ENCODE measurements at regions not wholly inside any gene's neighbourhood (a gene's known extent, or its start where the extent isn't known, plus 50 kb on each side); places are given as distances from the start of the nearest gene placed in this dataset.

DNA sequence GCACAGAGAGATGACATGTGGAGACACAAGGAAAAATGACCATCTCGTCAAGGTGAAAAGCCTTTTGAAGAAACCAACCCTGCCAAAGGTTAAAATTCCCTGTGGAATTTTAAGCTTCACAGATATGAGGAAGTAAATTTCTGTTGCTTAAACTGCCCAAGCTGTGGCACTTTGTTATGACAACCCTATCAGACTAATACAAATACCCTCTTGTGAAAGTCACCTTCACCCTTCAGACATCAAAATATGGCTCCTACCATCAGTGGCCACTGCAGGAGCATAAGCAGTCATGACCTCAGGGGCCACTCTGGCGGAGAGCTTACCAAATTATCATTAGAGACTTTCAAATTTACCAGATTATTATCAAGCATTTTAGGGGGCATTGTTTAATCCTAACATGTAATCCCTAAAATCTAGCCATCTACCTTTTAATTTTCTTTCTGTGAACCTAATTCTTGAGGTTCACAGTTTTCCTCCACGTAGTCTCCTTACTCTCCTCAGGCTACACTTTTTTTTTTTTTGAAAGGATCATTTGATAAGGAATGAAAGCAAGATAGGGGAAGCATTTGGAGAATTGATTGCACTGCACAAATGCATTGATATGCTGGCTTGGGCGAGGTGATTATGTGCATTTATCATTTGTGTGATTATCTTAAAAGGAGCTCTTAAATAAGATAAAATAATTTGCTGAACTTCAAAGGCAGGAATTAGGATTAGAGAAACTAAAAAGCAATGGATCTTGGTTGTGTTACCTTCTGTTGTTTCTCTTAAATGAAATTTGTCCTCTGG lies 90.3 kb downstream of the TMEM168 start:
- H3K4me1 ChIP-seq = no peaks in the 10 kb centered on the region
- H3K27me3 ChIP-seq = no peaks in the 10 kb centered on the region
- H3K9me3 ChIP-seq = no peaks in the 10 kb centered on the region
- H3K27ac ChIP-seq = no peak overlapping the region
- TF ChIP-seq POLR2AphosphoS5 (IDR thresholded peaks at IDR 0.05) = no peak
- no peak for TF ChIP-seq EP300 (IDR thresholded peaks at IDR 0.05)
- TF ChIP-seq POLR2A (IDR thresholded peaks at IDR 0.05) = no peak
- TF ChIP-seq, protein P1, sequence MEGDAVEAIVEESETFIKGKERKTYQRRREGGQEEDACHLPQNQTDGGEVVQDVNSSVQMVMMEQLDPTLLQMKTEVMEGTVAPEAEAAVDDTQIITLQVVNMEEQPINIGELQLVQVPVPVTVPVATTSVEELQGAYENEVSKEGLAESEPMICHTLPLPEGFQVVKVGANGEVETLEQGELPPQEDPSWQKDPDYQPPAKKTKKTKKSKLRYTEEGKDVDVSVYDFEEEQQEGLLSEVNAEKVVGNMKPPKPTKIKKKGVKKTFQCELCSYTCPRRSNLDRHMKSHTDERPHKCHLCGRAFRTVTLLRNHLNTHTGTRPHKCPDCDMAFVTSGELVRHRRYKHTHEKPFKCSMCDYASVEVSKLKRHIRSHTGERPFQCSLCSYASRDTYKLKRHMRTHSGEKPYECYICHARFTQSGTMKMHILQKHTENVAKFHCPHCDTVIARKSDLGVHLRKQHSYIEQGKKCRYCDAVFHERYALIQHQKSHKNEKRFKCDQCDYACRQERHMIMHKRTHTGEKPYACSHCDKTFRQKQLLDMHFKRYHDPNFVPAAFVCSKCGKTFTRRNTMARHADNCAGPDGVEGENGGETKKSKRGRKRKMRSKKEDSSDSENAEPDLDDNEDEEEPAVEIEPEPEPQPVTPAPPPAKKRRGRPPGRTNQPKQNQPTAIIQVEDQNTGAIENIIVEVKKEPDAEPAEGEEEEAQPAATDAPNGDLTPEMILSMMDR (IDR thresholded peaks at IDR 0.05) = no peak
- H3K36me3 ChIP-seq = no peaks in the 10 kb centered on the region
- H3K4me3 ChIP-seq = no peak overlapping the region
- WGBS = 73% methylated on average over 4 of the region's 4 CpGs
- no peak for DNase-seq (ENCODE audit: low spot score in 2 of 2)

- Histone ChIP-seq H3K9me3 (no peaks in the 10 kb centered on the region), H3K27me3 (no peaks in the 10 kb centered on the region), H3K4me1 (no peaks in the 10 kb centered on the region), H3K4me3 (no peak overlapping the region), H3K36me3 (no peaks in the 10 kb centered on the region), H3K27ac (no peak overlapping the region)
- WGBS = 67% methylated on average over 3 of the region's 3 CpGs
- no peak for DNase-seq (ENCODE audit: low spot score in 2 of 2)
- no peak for TF ChIP-seq POLR2A (IDR thresholded peaks at IDR 0.05)
- TF ChIP-seq POLR2AphosphoS5 (IDR thresholded peaks at IDR 0.05) = no peak
These were observed 88.7 kb downstream of the TMEM168 start for GRCh38 chr7:112701456-112701855.

DNA sequence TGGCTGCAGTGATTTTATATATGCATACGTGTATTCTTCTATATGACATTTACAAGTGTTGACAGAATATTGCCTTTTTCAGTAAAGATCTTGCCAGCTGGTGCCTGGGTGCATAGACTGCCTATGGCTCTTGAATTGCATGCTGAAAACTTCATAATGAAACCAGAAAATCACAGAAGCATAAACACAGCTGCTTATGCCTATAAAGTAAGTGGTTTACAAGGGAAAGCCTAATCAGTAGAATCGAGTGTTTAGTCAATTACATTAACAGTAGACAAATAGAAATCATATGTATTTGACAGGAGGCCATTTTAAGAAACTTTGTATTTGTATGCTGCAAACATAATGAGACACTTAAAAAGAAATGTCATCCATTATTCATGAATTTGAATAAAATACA lies 82.5 kb downstream of the TMEM168 start:
- 59% methylated on average over 2 of the region's 2 CpGs for WGBS
- Histone ChIP-seq H3K4me3 (no peak overlapping the region), H3K27me3 (no peaks in the 10 kb centered on the region), H3K36me3 (no peaks in the 10 kb centered on the region), H3K4me1 (no peaks in the 10 kb centered on the region), H3K9me3 (no peaks in the 10 kb centered on the region), H3K27ac (no peak overlapping the region)
- TF ChIP-seq, protein P1 (IDR thresholded peaks at IDR 0.05) = no peak
- TF ChIP-seq POLR2A (IDR thresholded peaks at IDR 0.05) = no peak
- TF ChIP-seq POLR2AphosphoS5 (IDR thresholded peaks at IDR 0.05) = no peak
- no peak for TF ChIP-seq EP300 (IDR thresholded peaks at IDR 0.05)
- DNase-seq (ENCODE audit: low spot score in 2 of 2) = no peak

- DNase-seq (ENCODE audit: low spot score in 2 of 2) = no peak
- no peaks in the 10 kb centered on the region for H3K4me1 ChIP-seq
These were observed 82.0 kb downstream of the TMEM168 start for GRCh38 chr7:112708236-112708635.

More at GRCh38 chr7:112708236-112708635, 82.0 kb downstream of the TMEM168 start:
- H3K27me3 ChIP-seq = no peaks in the 10 kb centered on the region
- WGBS = 63% methylated on average over 1 of the region's 1 CpG
- no peaks in the 10 kb centered on the region for H3K36me3 ChIP-seq
- no peak overlapping the region for H3K4me3 ChIP-seq
- no peaks in the 10 kb centered on the region for H3K9me3 ChIP-seq
- no peak overlapping the region for H3K27ac ChIP-seq
- TF ChIP-seq POLR2AphosphoS5 (IDR thresholded peaks at IDR 0.05) (no peak), EP300 (IDR thresholded peaks at IDR 0.05) (no peak)
- TF ChIP-seq, protein P1 (IDR thresholded peaks at IDR 0.05) = no peak

Data from suprapubic skin (tissue), 4 donors.